CD8-positive, alpha-beta memory T cell (primary cell): ENCODE measurements at regions not wholly inside any gene's neighbourhood (a gene's known extent, or its start where the extent isn't known, plus 50 kb on each side); places are given as distances from the start of the nearest gene placed in this dataset.
A peak's percentile ranks its signal among the peaks of the same experiment; 100 is the strongest.
"Not testable (repeated sequence)": the region's sequence is repeated elsewhere in the genome, so short reads cannot be mapped to it uniquely, and the experiment has no call there.

ENCODE experiments used
- CTCF ChIA-PET: fragments of 350-600 bp; sonication (Branson Sonifier 250); formaldehyde crosslinking; loops from one replicate; lab custom pipeline; 2021; ENCODE audit warnings: antibody characterized with exemption; lab: Charles Lee
- POLR2A ChIA-PET: fragments of 350-600 bp; sonication (Branson Sonifier 250); formaldehyde crosslinking; loops from one replicate; lab custom pipeline; 2021; ENCODE audit warnings: antibody characterized with exemption; lab: Charles Lee
- DNase-seq, 5 donors: peaks; one replicate each; pipeline versions ENCODE4 v3.0.0 to v3.0.0-alpha.2; 2020 to 2022; ENCODE audit warnings: mixed read lengths in 1 of 5
- H3K27ac ChIP-seq: one replicate; pipeline ENCODE4 v1.7.0; 2013; ENCODE audit warnings: low read depth, mild to moderate bottlenecking, low read length, moderate library complexity
- H3K27me3 ChIP-seq: 2 replicates; pipeline ENCODE4 v1.7.0; 2013; ENCODE audit warnings: low read length, mild to moderate bottlenecking; ENCODE audit not compliant: insufficient read depth, poor library complexity, severe bottlenecking
- H3K36me3 ChIP-seq: 2 replicates; pipeline ENCODE4 v1.7.0; 2013; ENCODE audit warnings: mild to moderate bottlenecking, low read length, moderate library complexity; ENCODE audit not compliant: insufficient read depth
- H3K4me1 ChIP-seq: 2 replicates; pipeline ENCODE4 v1.7.0; 2013; ENCODE audit warnings: mild to moderate bottlenecking, low read length, moderate library complexity; ENCODE audit not compliant: insufficient read depth
- H3K4me3 ChIP-seq: 2 replicates; pipeline ENCODE4 v1.7.0; 2013; ENCODE audit warnings: mild to moderate bottlenecking, low read length
- H3K9me3 ChIP-seq: 2 replicates; pipeline ENCODE4 v1.7.0; 2013; ENCODE audit warnings: mild to moderate bottlenecking, low read length
- H3K27ac Mint-ChIP-seq, 8 donors: one replicate each; pipeline ENCODE4 v1.8.0; 2020 to 2021; ENCODE audit warnings: mixed read lengths in 8 of 8, mild to moderate bottlenecking in 6 of 8, inconsistent platforms in 3 of 8, moderate library complexity in 3 of 8
- H3K27me3 Mint-ChIP-seq, 2 donors: one replicate each; pipeline ENCODE4 v1.8.0; 2020 to 2021; ENCODE audit warnings: mixed read lengths in 2 of 2, mild to moderate bottlenecking in 1 of 2, moderate library complexity in 1 of 2
- H3K36me3 Mint-ChIP-seq, 3 donors: one replicate each; pipeline ENCODE4 v1.8.0; 2020 to 2021; ENCODE audit warnings: mixed read lengths in 3 of 3, inconsistent platforms in 1 of 3, mild to moderate bottlenecking in 1 of 3
- H3K4me1 Mint-ChIP-seq, 3 donors: one replicate each; pipeline ENCODE4 v1.8.0; 2020 to 2021; ENCODE audit warnings: mixed read lengths in 3 of 3, inconsistent platforms in 1 of 3, mild to moderate bottlenecking in 1 of 3
- H3K4me3 Mint-ChIP-seq, 7 donors: one replicate each; pipeline ENCODE4 v1.8.0; 2020 to 2021; ENCODE audit warnings: mixed read lengths in 7 of 7, mild to moderate bottlenecking in 6 of 7, moderate library complexity in 4 of 7, inconsistent platforms in 2 of 7
- H3K9me3 Mint-ChIP-seq, 5 donors: one replicate each; pipeline ENCODE4 v1.8.0; 2020 to 2022; ENCODE audit warnings: mixed read lengths in 5 of 5, mild to moderate bottlenecking in 3 of 5, moderate library complexity in 2 of 5, inconsistent platforms in 1 of 5

DNA sequence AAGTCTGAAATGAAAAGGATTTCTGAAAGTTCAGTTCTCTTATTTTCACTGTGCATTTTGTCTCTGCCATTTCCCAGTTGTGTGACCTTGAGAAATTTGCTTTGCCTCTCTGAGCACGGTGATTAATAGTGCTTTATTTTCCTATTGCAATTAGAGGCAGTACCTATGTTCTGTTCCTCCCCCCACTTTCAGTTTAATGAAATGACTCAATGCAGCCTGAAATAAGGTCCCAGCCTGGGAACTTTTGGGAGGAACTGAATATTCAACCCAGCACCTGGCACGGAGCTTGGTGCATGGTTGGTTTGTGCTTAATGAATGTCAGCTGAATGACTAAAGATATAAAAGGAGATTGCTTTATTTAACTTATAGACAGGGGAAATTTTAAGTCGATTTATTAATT, 352.6 kb downstream of the PDCD6IP start:
- H3K27ac ChIP-seq = no peak overlapping the region

DNA sequence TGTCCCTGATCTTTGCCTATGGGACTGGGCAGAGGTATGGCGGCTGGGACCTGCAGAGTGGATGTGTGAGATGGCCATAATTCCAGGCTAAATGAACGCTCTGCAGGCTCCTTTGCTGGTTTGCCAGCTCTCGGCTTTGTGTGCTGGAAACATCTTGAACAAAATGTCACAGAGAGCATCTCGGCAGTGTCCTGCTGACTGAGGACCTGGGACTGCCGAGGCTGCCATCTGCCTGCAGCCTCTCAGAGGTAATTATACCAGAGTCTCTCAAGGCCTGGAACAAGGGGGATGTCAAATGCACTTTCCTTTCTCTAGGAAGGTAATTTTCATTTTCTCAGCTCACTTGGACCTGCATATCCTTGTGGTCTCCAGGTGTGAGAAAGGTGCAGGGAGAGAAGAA, 354.2 kb downstream of the PDCD6IP start:
- Histone ChIP-seq H3K4me1 (no peaks in the 10 kb centered on the region), H3K27ac (no peak overlapping the region), H3K4me3 (no peak overlapping the region), H3K36me3 (no peaks in the 10 kb centered on the region), H3K27me3 (no peaks in the 10 kb centered on the region), H3K9me3 (no peaks in the 10 kb centered on the region)
- no peak for DNase-seq
- no peak overlapping the region for H3K4me3 Mint-ChIP-seq
- no peak overlapping the region for H3K27ac Mint-ChIP-seq
- peaks cover 0 to 2% (median 0%) of the 10 kb centered on the region in 5 donors for H3K9me3 Mint-ChIP-seq
- CTCF ChIA-PET = no interaction called here
- POLR2A ChIA-PET = no interaction called here
- H3K27me3 Mint-ChIP-seq = peaks cover 0 to 5% of the 10 kb centered on the region in 2 donors
- H3K4me1 Mint-ChIP-seq = no peaks in the 10 kb centered on the region
- no peaks in the 10 kb centered on the region for H3K36me3 Mint-ChIP-seq

More for the DNA sequence above, 352.6 kb downstream of the PDCD6IP start:
- Mint-ChIP-seq H3K27ac (no peak overlapping the region), H3K9me3 (peaks cover 0 to 2% (median 0%) of the 10 kb centered on the region in 5 donors), H3K4me1 (no peaks in the 10 kb centered on the region), H3K4me3 (no peak overlapping the region), H3K36me3 (no peaks in the 10 kb centered on the region), H3K27me3 (peaks cover 0 to 5% of the 10 kb centered on the region in 2 donors)
- POLR2A ChIA-PET = no interaction called here
- no peak for DNase-seq
- no peaks in the 10 kb centered on the region for H3K9me3 ChIP-seq
- CTCF ChIA-PET = no interaction called here
- no peaks in the 10 kb centered on the region for H3K36me3 ChIP-seq
- H3K27me3 ChIP-seq = no peaks in the 10 kb centered on the region
- H3K4me1 ChIP-seq = no peaks in the 10 kb centered on the region
- H3K4me3 ChIP-seq = no peak overlapping the region

DNA sequence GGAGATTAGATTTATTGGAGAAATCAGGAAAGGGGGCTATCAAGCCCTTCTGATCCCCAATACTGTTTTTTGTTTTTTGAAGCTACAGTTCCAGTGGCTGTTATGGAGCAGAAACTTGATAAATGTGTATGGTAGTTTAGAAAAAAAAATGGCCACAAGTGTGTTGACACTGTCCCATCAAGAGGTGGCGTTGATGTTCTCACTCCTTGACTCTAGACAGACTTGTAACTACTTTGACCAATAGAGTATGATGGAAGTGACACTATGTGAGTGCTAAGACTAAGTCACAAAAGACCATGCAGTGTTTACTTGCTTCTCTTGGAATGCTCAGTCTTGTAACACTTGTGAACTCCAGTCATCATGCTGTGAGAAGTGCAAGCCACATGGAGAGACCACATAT, 356.7 kb downstream of the PDCD6IP start:
- no peak overlapping the region for H3K4me3 ChIP-seq
- Mint-ChIP-seq H3K4me3 (no peak overlapping the region), H3K4me1 (no peaks in the 10 kb centered on the region), H3K9me3 (no peaks in the 10 kb centered on the region), H3K36me3 (no peaks in the 10 kb centered on the region), H3K27ac (no peak overlapping the region), H3K27me3 (peaks cover 1 to 5% of the 10 kb centered on the region in 2 donors)
- H3K27me3 ChIP-seq = no peaks in the 10 kb centered on the region
- no peaks in the 10 kb centered on the region for H3K9me3 ChIP-seq
- CTCF ChIA-PET = no interaction called here
- no peaks in the 10 kb centered on the region for H3K4me1 ChIP-seq
- POLR2A ChIA-PET = no interaction called here
- no peak for DNase-seq
- no peaks in the 10 kb centered on the region for H3K36me3 ChIP-seq
- H3K27ac ChIP-seq = no peak overlapping the region

DNA sequence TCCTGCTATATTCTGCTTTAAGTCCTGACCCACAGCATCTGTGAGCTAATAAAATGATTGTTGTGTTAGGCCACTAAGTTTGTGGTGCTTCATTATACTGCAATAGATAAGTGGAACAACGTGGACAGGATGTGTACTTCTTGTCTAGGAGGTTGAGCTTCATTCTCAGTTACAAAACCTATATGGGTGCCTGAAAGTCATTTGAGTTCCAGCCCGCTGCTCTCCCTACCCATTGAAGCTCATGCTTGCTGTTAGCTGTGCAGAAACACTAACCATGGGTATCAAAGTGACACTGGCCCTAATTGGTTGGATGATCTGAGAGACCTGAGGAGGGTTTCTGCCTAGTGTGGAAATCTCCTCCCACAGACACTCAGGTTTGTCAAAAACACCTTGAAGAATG, 357.2 kb downstream of the PDCD6IP start:
- Mint-ChIP-seq H3K9me3 (peaks cover 0 to 3% (median 0%) of the 10 kb centered on the region in 5 donors), H3K27ac (no peak overlapping the region), H3K36me3 (no peaks in the 10 kb centered on the region), H3K4me1 (no peaks in the 10 kb centered on the region), H3K27me3 (peaks cover 3 to 5% of the 10 kb centered on the region in 2 donors), H3K4me3 (no peak overlapping the region)
- DNase-seq = no peak
- H3K4me1 ChIP-seq = no peaks in the 10 kb centered on the region
- no peaks in the 10 kb centered on the region for H3K36me3 ChIP-seq
- CTCF ChIA-PET = no interaction called here
- H3K27ac ChIP-seq = no peak overlapping the region
- POLR2A ChIA-PET = no interaction called here
- H3K4me3 ChIP-seq = no peak overlapping the region
- H3K27me3 ChIP-seq = no peaks in the 10 kb centered on the region
- H3K9me3 ChIP-seq = no peaks in the 10 kb centered on the region

DNA sequence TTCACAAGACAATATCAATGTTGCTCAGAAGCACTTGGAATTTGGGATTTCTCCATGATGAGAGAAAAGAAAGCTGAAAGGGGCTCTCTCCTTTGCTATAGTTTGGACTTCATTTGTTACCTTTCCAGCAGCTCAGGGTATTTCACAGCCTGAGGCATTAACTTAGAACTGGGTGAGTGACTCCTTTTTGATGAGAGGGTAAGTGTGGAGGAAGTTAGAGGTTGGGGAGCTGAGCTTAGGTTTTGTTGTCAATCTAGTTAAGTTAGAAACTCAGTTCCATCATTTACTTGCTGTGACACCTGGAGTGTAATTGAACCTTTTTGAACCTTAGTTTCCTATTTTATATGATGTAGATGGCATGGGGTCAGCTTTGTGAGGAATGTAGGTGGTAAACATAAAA, 359.1 kb downstream of the PDCD6IP start:
- H3K9me3 Mint-ChIP-seq = peaks cover 0 to 3% (median 0%) of the 10 kb centered on the region in 5 donors
- Histone ChIP-seq H3K9me3 (no peaks in the 10 kb centered on the region), H3K27ac (no peak overlapping the region), H3K27me3 (no peaks in the 10 kb centered on the region), H3K4me3 (no peak overlapping the region), H3K36me3 (no peaks in the 10 kb centered on the region), H3K4me1 (no peaks in the 10 kb centered on the region)
- POLR2A ChIA-PET = no interaction called here
- no peak overlapping the region for H3K4me3 Mint-ChIP-seq
- CTCF ChIA-PET = no interaction called here
- no peaks in the 10 kb centered on the region for H3K36me3 Mint-ChIP-seq
- H3K27me3 Mint-ChIP-seq = peaks cover 0 to 3% of the 10 kb centered on the region in 2 donors
- H3K27ac Mint-ChIP-seq = peak overlapping the region in 1 of 8 donors; percentile 24
- DNase-seq = no peak
- no peaks in the 10 kb centered on the region for H3K4me1 Mint-ChIP-seq

- ChIA-PET CTCF (no interaction called here), POLR2A (no interaction called here)
- H3K36me3 ChIP-seq = no peaks in the 10 kb centered on the region
- peaks cover 0 to 4% of the 10 kb centered on the region in 2 donors for H3K27me3 Mint-ChIP-seq
- no peak overlapping the region for H3K27ac Mint-ChIP-seq
- DNase-seq = no peak
- H3K9me3 ChIP-seq = no peaks in the 10 kb centered on the region
- H3K4me1 Mint-ChIP-seq = no peaks in the 10 kb centered on the region
- no peak overlapping the region for H3K4me3 ChIP-seq
- no peak overlapping the region for H3K4me3 Mint-ChIP-seq
- no peaks in the 10 kb centered on the region for H3K36me3 Mint-ChIP-seq
- peaks cover 0 to 3% (median 0%) of the 10 kb centered on the region in 5 donors for H3K9me3 Mint-ChIP-seq
- no peaks in the 10 kb centered on the region for H3K4me1 ChIP-seq
- H3K27me3 ChIP-seq = no peaks in the 10 kb centered on the region
- no peak overlapping the region for H3K27ac ChIP-seq
Measured at GRCh38 chr3:34159613-34160420, 361.4 kb downstream of the PDCD6IP start.

DNA sequence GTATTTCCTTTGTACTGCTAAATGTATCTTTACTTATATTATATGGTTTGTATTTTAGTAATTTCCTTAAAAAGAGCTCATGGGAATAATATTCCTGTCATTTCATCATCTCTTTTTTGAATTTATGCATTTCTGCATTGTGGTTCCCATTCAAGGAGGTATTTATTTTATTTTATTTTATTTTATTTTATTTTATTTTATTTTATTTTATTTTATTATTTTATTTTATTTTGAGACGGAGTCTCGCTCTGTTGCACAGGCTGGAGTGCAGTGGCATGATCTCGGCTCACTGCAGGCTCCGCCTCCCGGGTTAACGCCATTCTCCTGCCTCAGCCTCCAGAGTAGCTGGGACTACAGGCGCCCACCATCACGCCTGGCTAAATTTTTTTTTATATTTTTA, 371.2 kb downstream of the PDCD6IP start:
- H3K36me3 Mint-ChIP-seq, H3K9me3 Mint-ChIP-seq, H3K4me3 ChIP-seq, POLR2A ChIA-PET, H3K9me3 ChIP-seq, CTCF ChIA-PET, H3K27ac ChIP-seq, H3K27me3 ChIP-seq, H3K27me3 Mint-ChIP-seq, DNase-seq, H3K27ac Mint-ChIP-seq, H3K36me3 ChIP-seq, H3K4me1 Mint-ChIP-seq, H3K4me1 ChIP-seq, H3K4me3 Mint-ChIP-seq: not testable (repeated sequence)

GRCh38 chr3:34174740-34175139, 376.3 kb downstream of the PDCD6IP start:
- ChIA-PET POLR2A (no interaction called here), CTCF (no interaction called here)
- H3K4me3 ChIP-seq = no peak overlapping the region
- H3K27me3 ChIP-seq = no peaks in the 10 kb centered on the region
- H3K36me3 Mint-ChIP-seq = peaks cover 0 to 3% (median 0%) of the 10 kb centered on the region in 3 donors
- H3K4me1 Mint-ChIP-seq = no peaks in the 10 kb centered on the region
- peaks cover 2 to 21% of the 10 kb centered on the region in 2 donors for H3K27me3 Mint-ChIP-seq
- H3K27ac Mint-ChIP-seq = no peak overlapping the region
- H3K4me3 Mint-ChIP-seq = no peak overlapping the region
- DNase-seq = no peak
- no peaks in the 10 kb centered on the region for H3K9me3 ChIP-seq
- no peak overlapping the region for H3K27ac ChIP-seq
- no peaks in the 10 kb centered on the region for H3K4me1 ChIP-seq
- no peaks in the 10 kb centered on the region for H3K36me3 ChIP-seq
- peaks cover 0 to 2% (median 0%) of the 10 kb centered on the region in 5 donors for H3K9me3 Mint-ChIP-seq
